H1 (cell line): ENCODE measurements at regions not wholly inside any gene's neighbourhood (a gene's known extent, or its start where the extent isn't known, plus 50 kb on each side); places are given as distances from the start of the nearest gene placed in this dataset.

ENCODE experiments used
- CTCF ChIA-PET: fragments of 300-600 bp; sonication (Branson Sonifier 250); formaldehyde crosslinking; loops from one replicate; lab custom pipeline; 2021; ENCODE audit not compliant: partially characterized antibody; lab: Charles Lee
- POLR2A ChIA-PET: fragments of 300-600 bp; sonication (Branson Sonifier 250); formaldehyde crosslinking; loops from one replicate; lab custom pipeline; 2021; ENCODE audit warnings: inconsistent platforms; ENCODE audit not compliant: partially characterized antibody; lab: Charles Lee
- DNase-seq, 2 experiments: peaks; one replicate each; pipeline versions ENCODE4 v3.0.0 to v3.0.0-alpha.2; 2010 to 2022; ENCODE audit warnings: low spot score in 2 of 2, low read depth in 1 of 2, mixed read lengths in 1 of 2
- FAIRE-seq: peaks from 2 replicates; lab custom pipeline; 2011; peaks lifted over from hg19 to GRCh38; lab: Jason Lieb, UNC
- H2AFZ ChIP-seq: 2 replicates; pipeline ENCODE4 v1.8.1; 2012; ENCODE audit warnings: low read length, inconsistent platforms
- H2AK5ac ChIP-seq: 2 replicates; pipeline ENCODE4 v1.6.1; 2013; ENCODE audit warnings: low read depth, low read length
- H2BK120ac ChIP-seq: replicated peaks from 2 replicates; pipeline ENCODE3; 2013; ENCODE audit warnings: low read depth, low read length, inconsistent platforms
- H2BK12ac ChIP-seq: 2 replicates; pipeline ENCODE4 v1.6.1; 2013; ENCODE audit warnings: low read depth, low read length
- H2BK15ac ChIP-seq: 2 replicates; pipeline ENCODE4 v1.6.1; 2013; ENCODE audit warnings: low read length
- H2BK20ac ChIP-seq: 2 replicates; pipeline ENCODE4 v1.6.1; 2013; ENCODE audit warnings: low read length
- H2BK5ac ChIP-seq: 2 replicates; pipeline ENCODE4 v1.6.1; 2013; ENCODE audit warnings: low read depth, low read length
- H3K14ac ChIP-seq: 2 replicates; pipeline ENCODE4 v1.6.1; 2013; ENCODE audit warnings: inconsistent platforms; ENCODE audit not compliant: insufficient read length
- H3K18ac ChIP-seq: 2 replicates; pipeline ENCODE4 v1.6.1; 2013; ENCODE audit warnings: low read length; ENCODE audit errors: extremely low read depth
- H3K23ac ChIP-seq: 2 replicates; pipeline ENCODE4 v1.6.1; 2013; ENCODE audit warnings: inconsistent platforms; ENCODE audit not compliant: insufficient read length
- H3K23me2 ChIP-seq: 2 replicates; pipeline ENCODE4 v1.6.1; 2013; ENCODE audit warnings: low read depth, low read length
- H3K27ac ChIP-seq: 2 replicates; pipeline ENCODE4 v1.6.1; 2011; ENCODE audit warnings: low read depth, low read length, inconsistent platforms
- H3K27me3 ChIP-seq, 4 experiments: replicated peaks in 1 of 4; 1 replicate in 1 of 4; 2 replicates in 3 of 4; pipeline versions ENCODE4 v1.6.1 to v1.8.1; 2011 to 2013; ENCODE audit warnings: low read length in 3 of 4, mild to moderate bottlenecking in 3 of 4, inconsistent platforms in 2 of 4, mixed read lengths in 2 of 4, moderate library complexity in 1 of 4; ENCODE audit not compliant: control insufficient read depth in 3 of 4, insufficient read depth in 3 of 4; ENCODE audit errors: extremely low read depth in 1 of 4
- H3K36me3 ChIP-seq, 4 experiments: 2 replicates each; pipeline versions ENCODE4 v1.6.1 to v1.8.1; 2011 to 2013; ENCODE audit warnings: mild to moderate bottlenecking in 4 of 4, low read length in 3 of 4, moderate library complexity in 2 of 4, control low read depth in 1 of 4, inconsistent platforms in 1 of 4; ENCODE audit not compliant: insufficient read depth in 4 of 4, control insufficient read depth in 2 of 4
- H3K4ac ChIP-seq: replicated peaks from 2 replicates; pipeline ENCODE3; 2013; ENCODE audit warnings: low read length, low read depth, mixed read lengths, inconsistent platforms; ENCODE audit not compliant: insufficient read length
- H3K4me1 ChIP-seq, 4 experiments: replicated peaks in 1 of 4; 1 replicate in 1 of 4; 2 replicates in 3 of 4; pipeline versions ENCODE4 v1.6.1 to v1.8.1; 2011 to 2013; ENCODE audit warnings: low read length in 3 of 4, inconsistent platforms in 2 of 4, mixed read lengths in 1 of 4; ENCODE audit not compliant: insufficient read depth in 4 of 4, control insufficient read depth in 3 of 4
- H3K4me2 ChIP-seq, 2 experiments: 2 replicates each; pipeline versions ENCODE4 v1.6.1 to v1.8.1; 2011 to 2013; ENCODE audit warnings: low read depth in 2 of 2, low read length in 2 of 2, control low read depth in 1 of 2, inconsistent platforms in 1 of 2, mild to moderate bottlenecking in 1 of 2; ENCODE audit not compliant: insufficient read depth in 1 of 2
- H3K4me3 ChIP-seq, 4 experiments: fragments of 200-600, 300-600 bp in 1 of 4; sonication (generic), shearing (Covaris generic), sonication (Bioruptor Twin) in 1 of 4; 2 replicates each; pipeline versions ENCODE4 v1.5.1 to v1.8.1; 2011 to 2016; ENCODE audit warnings: low read length in 4 of 4, low read depth in 3 of 4, control low read depth in 2 of 4, inconsistent platforms in 2 of 4, mild to moderate bottlenecking in 2 of 4, mixed read lengths in 1 of 4, moderate library complexity in 1 of 4; ENCODE audit not compliant: insufficient read depth in 2 of 4; ENCODE audit errors: extremely low read depth in 1 of 4
- H3K56ac ChIP-seq: replicated peaks from 2 replicates; pipeline ENCODE3; 2013; ENCODE audit warnings: low read depth, mild to moderate bottlenecking, mixed read lengths, low read length, inconsistent platforms; ENCODE audit not compliant: insufficient read length
- H3K79me1 ChIP-seq: 2 replicates; pipeline ENCODE4 v1.6.1; 2013; ENCODE audit warnings: low read depth, low read length, control low read depth
- H3K79me2 ChIP-seq, 2 experiments: 2 replicates each; pipeline versions ENCODE4 v1.6.1 to v1.8.1; 2012 to 2013; ENCODE audit warnings: low read length in 2 of 2, mild to moderate bottlenecking in 2 of 2, inconsistent platforms in 1 of 2; ENCODE audit not compliant: insufficient read depth in 2 of 2, control insufficient read depth in 1 of 2
- H3K9ac ChIP-seq, 4 experiments: replicated peaks in 1 of 4; 1 replicate in 1 of 4; 2 replicates in 3 of 4; pipeline versions ENCODE4 v1.6.1 to v1.8.1; 2011 to 2013; ENCODE audit warnings: low read depth in 3 of 4, low read length in 3 of 4, control low read depth in 2 of 4, mild to moderate bottlenecking in 2 of 4, moderate library complexity in 2 of 4, inconsistent platforms in 1 of 4; ENCODE audit errors: extremely low read depth in 1 of 4
- H3K9me3 ChIP-seq, 2 experiments: 2 replicates each; pipeline versions ENCODE4 v1.6.1 to v1.8.1; 2012 to 2013; ENCODE audit warnings: mild to moderate bottlenecking in 2 of 2, moderate library complexity in 2 of 2, control low read depth in 1 of 2, inconsistent platforms in 1 of 2, low read depth in 1 of 2, low read length in 1 of 2, mixed read lengths in 1 of 2; ENCODE audit not compliant: insufficient read depth in 2 of 2
- H4K20me1 ChIP-seq, 2 experiments: replicated peaks in 1 of 2; 2 replicates each; pipeline versions ENCODE3 to v1.8.1; 2011 to 2013; ENCODE audit warnings: inconsistent platforms in 2 of 2, low read length in 2 of 2, mild to moderate bottlenecking in 1 of 2; ENCODE audit not compliant: insufficient read depth in 2 of 2, control insufficient read depth in 1 of 2
- H4K5ac ChIP-seq: 2 replicates; pipeline ENCODE4 v1.6.1; 2013; ENCODE audit warnings: low read length, low read depth, mixed read lengths, inconsistent platforms; ENCODE audit not compliant: insufficient read length
- H4K8ac ChIP-seq: 2 replicates; pipeline ENCODE4 v1.8.0; 2013; ENCODE audit warnings: mild to moderate bottlenecking, moderate library complexity, low read length, inconsistent platforms; ENCODE audit not compliant: insufficient read depth; ENCODE audit errors: extremely low read depth
- H4K91ac ChIP-seq: replicated peaks from 2 replicates; pipeline ENCODE3; 2013; ENCODE audit warnings: low read length, mixed read lengths, inconsistent platforms; ENCODE audit not compliant: insufficient read length
- WGBS, 2 experiments: shearing (Covaris generic) in 1 of 2; methylation state at CpG; one replicate each; pipeline versions ENCODE4 v1.1.6 to v1.1.7; 2013 to 2015; ENCODE audit warnings: low lambda C conversion rate in 2 of 2, mixed read lengths in 2 of 2, inconsistent platforms in 1 of 2, low coverage in 1 of 2, missing lambda C conversion rate in 1 of 2; ENCODE audit not compliant: insufficient replicate concordance in 2 of 2, insufficient coverage in 1 of 2, insufficient read length in 1 of 2; ENCODE audit errors: extremely low coverage in 1 of 2, missing lambda C conversion rate in 1 of 2; 5-methylcytosine and 5-hydroxymethylcytosine counted together

- Histone ChIP-seq H2BK5ac (no peak overlapping the region), H2BK20ac (no peak overlapping the region), H3K23ac (no peak overlapping the region), H3K14ac (no peak overlapping the region), H3K9me3 (no peaks in the 10 kb centered on the region), H2AFZ (no peak overlapping the region), H3K4ac (no peak overlapping the region), H2AK5ac (no peak overlapping the region), H4K20me1 (no peaks in the 10 kb centered on the region), H3K79me2 (no peaks in the 10 kb centered on the region), H3K4me1 (peaks cover 0 to 2% (median 0%) of the 10 kb centered on the region in 4 experiments; a peak in 1 of 7 replicates), H3K56ac (no peak overlapping the region), H4K91ac (no peak overlapping the region), H3K9ac (no peak overlapping the region), H2BK12ac (no peak overlapping the region), H3K23me2 (no peaks in the 10 kb centered on the region), H3K4me3 (no peak overlapping the region), H4K5ac (no peak overlapping the region), H3K4me2 (no peak overlapping the region), H3K36me3 (no peaks in the 10 kb centered on the region), H3K79me1 (no peaks in the 10 kb centered on the region), H3K27me3 (no peaks in the 10 kb centered on the region), H2BK120ac (no peak overlapping the region), H3K18ac (no peak overlapping the region), H2BK15ac (no peak overlapping the region), H4K8ac (no peak overlapping the region), H3K27ac (no peak overlapping the region)
- ChIA-PET CTCF (interaction anchor here (1.3 kb wide), 1 partner anchor 150 kb away, joined by 3 read pairs; no protein-coding TSS in a partner anchor), POLR2A (no interaction called here)
- no peak for FAIRE-seq
- 95% methylated on average over 4 of the region's 4 CpGs; no CpG with 5 or more reads in 1 of the 2 experiments for WGBS, 2 experiments
- DNase-seq: no peak
Observed at GRCh38 chr1:192869308-192869940, 60.6 kb downstream of the RGS2 start.
